ENCODE measurements at regions not wholly inside any gene's neighbourhood (a gene's known extent, or its start where the extent isn't known, plus 50 kb on each side); places are given as distances from the start of the nearest gene placed in this dataset.

DNA sequence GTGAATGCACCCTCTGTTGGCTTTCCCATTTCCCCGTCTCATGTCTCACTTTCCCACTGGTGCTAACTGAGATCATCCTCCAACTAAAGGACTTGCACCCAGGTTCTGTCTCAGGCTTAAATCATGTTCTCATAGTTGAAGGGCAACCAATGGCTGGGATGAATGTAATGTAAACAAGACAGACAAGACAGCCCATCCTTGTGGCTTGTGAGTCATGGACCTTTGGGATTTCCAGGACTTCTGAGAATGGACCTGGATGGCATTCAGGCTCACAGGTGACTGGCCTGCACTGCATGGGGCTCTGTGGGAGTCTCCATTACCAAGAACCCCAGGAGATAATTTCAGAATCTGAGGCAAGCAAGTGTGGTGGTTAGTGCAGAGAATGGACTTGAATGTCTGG is 347.5 kb downstream of the HAPSTR1 start:
- H3K9me3 Mint-ChIP-seq: peaks cover 24% of the 10 kb centered on the region
- H3K79me2 ChIP-seq (replicated peaks; ENCODE audit: insufficient read depth): no peaks in the 10 kb centered on the region
- TF ChIP-seq JUNB (IDR thresholded peaks at IDR 0.05; ENCODE audit: unreplicated experiment): no peak
- TF ChIP-seq, protein P1, sequence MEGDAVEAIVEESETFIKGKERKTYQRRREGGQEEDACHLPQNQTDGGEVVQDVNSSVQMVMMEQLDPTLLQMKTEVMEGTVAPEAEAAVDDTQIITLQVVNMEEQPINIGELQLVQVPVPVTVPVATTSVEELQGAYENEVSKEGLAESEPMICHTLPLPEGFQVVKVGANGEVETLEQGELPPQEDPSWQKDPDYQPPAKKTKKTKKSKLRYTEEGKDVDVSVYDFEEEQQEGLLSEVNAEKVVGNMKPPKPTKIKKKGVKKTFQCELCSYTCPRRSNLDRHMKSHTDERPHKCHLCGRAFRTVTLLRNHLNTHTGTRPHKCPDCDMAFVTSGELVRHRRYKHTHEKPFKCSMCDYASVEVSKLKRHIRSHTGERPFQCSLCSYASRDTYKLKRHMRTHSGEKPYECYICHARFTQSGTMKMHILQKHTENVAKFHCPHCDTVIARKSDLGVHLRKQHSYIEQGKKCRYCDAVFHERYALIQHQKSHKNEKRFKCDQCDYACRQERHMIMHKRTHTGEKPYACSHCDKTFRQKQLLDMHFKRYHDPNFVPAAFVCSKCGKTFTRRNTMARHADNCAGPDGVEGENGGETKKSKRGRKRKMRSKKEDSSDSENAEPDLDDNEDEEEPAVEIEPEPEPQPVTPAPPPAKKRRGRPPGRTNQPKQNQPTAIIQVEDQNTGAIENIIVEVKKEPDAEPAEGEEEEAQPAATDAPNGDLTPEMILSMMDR (conservative IDR thresholded peaks at IDR 0.05; ENCODE audit: low read depth in 2 of 2): no peak
- H3F3A ChIP-seq (replicated peaks; ENCODE audit: low read depth): no peaks in the 10 kb centered on the region
- no peak overlapping the region for H3K27ac ChIP-seq (ENCODE audit: low read depth)
- ATAC-seq (no peak), DNase-seq (ENCODE audit: low spot score) (no peak)
- no peak overlapping the region for H3K4me2 ChIP-seq
- H3K9me2 ChIP-seq (ENCODE audit: insufficient read depth): 0 out of 2 replicates have a peak, but pooled peaks cover 10% of the 10 kb centered on the region
- H3K27me3 ChIP-seq (ENCODE audit: insufficient read depth): no peaks in the 10 kb centered on the region
- H3K27ac Mint-ChIP-seq: no peak overlapping the region
- H3K4me3 Mint-ChIP-seq: no peak overlapping the region
- peaks cover 23% of the 10 kb centered on the region for H3K4me1 Mint-ChIP-seq
- H3K36me3 Mint-ChIP-seq (ENCODE audit: low read depth): peaks cover 15% of the 10 kb centered on the region; the same call in 2 of the 3 replicates
- H2AFZ ChIP-seq: no peak overlapping the region
- no peaks in the 10 kb centered on the region for H4K20me1 ChIP-seq (replicated peaks; ENCODE audit: insufficient read depth)
- peaks cover 4% of the 10 kb centered on the region for H3K27me3 Mint-ChIP-seq (ENCODE audit: insufficient read depth, low read depth, poor library complexity)
- peaks cover 15% of the 10 kb centered on the region for H3K4me1 ChIP-seq (ENCODE audit: insufficient read depth)
- H3K4me3 ChIP-seq: no peak overlapping the region
- H3K36me3 ChIP-seq (ENCODE audit: insufficient read depth): no peaks in the 10 kb centered on the region

DNA sequence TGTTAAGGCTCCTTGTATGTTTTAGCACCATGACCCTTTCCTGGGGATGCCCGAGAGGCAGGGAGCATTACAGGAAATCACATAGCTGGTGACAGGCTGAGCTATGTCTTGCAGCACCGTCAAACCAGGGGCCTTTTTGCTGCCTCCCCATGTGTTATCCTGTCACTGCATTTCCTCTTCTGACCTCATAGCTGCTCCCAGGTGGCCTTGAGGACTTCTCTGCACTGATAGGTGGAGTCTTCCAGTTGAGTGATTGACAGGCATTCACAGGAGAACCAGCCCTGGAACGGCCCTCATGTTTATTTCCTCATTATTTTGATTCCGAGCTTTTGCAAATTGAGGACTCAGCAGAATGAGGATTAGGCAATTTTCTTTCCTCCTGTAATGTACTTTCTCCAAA is 349.6 kb downstream of the HAPSTR1 start:
- H3K27ac Mint-ChIP-seq: no peak overlapping the region
- 0 out of 2 replicates have a peak, but pooled peaks cover 10% of the 10 kb centered on the region for H3K9me2 ChIP-seq (ENCODE audit: insufficient read depth)
- H3K4me3 ChIP-seq: no peak overlapping the region
- no peaks in the 10 kb centered on the region for H3F3A ChIP-seq (replicated peaks; ENCODE audit: low read depth)
- H4K20me1 ChIP-seq (replicated peaks; ENCODE audit: insufficient read depth): no peaks in the 10 kb centered on the region
- peaks cover 16% of the 10 kb centered on the region for H3K9me3 Mint-ChIP-seq
- peaks cover 31% of the 10 kb centered on the region for H3K4me1 Mint-ChIP-seq
- H3K27me3 Mint-ChIP-seq (ENCODE audit: insufficient read depth, low read depth, poor library complexity): peaks cover 2% of the 10 kb centered on the region
- no peak overlapping the region for H3K4me2 ChIP-seq
- H3K79me2 ChIP-seq (replicated peaks; ENCODE audit: insufficient read depth): no peaks in the 10 kb centered on the region
- no peaks in the 10 kb centered on the region for H3K36me3 ChIP-seq (ENCODE audit: insufficient read depth)
- H3K27ac ChIP-seq (ENCODE audit: low read depth): no peak overlapping the region
- H2AFZ ChIP-seq: peak overlapping the region; percentile 70; the same call in 1 of the 2 replicates
- peaks cover 18% of the 10 kb centered on the region for H3K4me1 ChIP-seq (ENCODE audit: insufficient read depth)
- H3K27me3 ChIP-seq (ENCODE audit: insufficient read depth): no peaks in the 10 kb centered on the region
- DNase-seq (ENCODE audit: low spot score) (peak; percentile 20), ATAC-seq (peak; percentile 55)
- H3K4me3 Mint-ChIP-seq: no peak overlapping the region
- H3K36me3 Mint-ChIP-seq (ENCODE audit: low read depth): peaks cover 7% of the 10 kb centered on the region; the same call in 2 of the 3 replicates
- TF ChIP-seq EZH2phosphoT487 (IDR thresholded peaks at IDR 0.05; ENCODE audit: unreplicated experiment) (no peak), REST (IDR thresholded peaks at IDR 0.05; ENCODE audit: unreplicated experiment) (no peak), STAT1 (IDR thresholded peaks at IDR 0.05; ENCODE audit: unreplicated experiment) (no peak), JUNB (IDR thresholded peaks at IDR 0.05; ENCODE audit: unreplicated experiment) (no peak), ZNF114 (CRISPR knock-in tag; IDR thresholded peaks at IDR 0.05) (no peak), NANOG (IDR thresholded peaks at IDR 0.05; ENCODE audit: borderline replicate concordance) (no peak)
- TF ChIP-seq, protein P2, sequence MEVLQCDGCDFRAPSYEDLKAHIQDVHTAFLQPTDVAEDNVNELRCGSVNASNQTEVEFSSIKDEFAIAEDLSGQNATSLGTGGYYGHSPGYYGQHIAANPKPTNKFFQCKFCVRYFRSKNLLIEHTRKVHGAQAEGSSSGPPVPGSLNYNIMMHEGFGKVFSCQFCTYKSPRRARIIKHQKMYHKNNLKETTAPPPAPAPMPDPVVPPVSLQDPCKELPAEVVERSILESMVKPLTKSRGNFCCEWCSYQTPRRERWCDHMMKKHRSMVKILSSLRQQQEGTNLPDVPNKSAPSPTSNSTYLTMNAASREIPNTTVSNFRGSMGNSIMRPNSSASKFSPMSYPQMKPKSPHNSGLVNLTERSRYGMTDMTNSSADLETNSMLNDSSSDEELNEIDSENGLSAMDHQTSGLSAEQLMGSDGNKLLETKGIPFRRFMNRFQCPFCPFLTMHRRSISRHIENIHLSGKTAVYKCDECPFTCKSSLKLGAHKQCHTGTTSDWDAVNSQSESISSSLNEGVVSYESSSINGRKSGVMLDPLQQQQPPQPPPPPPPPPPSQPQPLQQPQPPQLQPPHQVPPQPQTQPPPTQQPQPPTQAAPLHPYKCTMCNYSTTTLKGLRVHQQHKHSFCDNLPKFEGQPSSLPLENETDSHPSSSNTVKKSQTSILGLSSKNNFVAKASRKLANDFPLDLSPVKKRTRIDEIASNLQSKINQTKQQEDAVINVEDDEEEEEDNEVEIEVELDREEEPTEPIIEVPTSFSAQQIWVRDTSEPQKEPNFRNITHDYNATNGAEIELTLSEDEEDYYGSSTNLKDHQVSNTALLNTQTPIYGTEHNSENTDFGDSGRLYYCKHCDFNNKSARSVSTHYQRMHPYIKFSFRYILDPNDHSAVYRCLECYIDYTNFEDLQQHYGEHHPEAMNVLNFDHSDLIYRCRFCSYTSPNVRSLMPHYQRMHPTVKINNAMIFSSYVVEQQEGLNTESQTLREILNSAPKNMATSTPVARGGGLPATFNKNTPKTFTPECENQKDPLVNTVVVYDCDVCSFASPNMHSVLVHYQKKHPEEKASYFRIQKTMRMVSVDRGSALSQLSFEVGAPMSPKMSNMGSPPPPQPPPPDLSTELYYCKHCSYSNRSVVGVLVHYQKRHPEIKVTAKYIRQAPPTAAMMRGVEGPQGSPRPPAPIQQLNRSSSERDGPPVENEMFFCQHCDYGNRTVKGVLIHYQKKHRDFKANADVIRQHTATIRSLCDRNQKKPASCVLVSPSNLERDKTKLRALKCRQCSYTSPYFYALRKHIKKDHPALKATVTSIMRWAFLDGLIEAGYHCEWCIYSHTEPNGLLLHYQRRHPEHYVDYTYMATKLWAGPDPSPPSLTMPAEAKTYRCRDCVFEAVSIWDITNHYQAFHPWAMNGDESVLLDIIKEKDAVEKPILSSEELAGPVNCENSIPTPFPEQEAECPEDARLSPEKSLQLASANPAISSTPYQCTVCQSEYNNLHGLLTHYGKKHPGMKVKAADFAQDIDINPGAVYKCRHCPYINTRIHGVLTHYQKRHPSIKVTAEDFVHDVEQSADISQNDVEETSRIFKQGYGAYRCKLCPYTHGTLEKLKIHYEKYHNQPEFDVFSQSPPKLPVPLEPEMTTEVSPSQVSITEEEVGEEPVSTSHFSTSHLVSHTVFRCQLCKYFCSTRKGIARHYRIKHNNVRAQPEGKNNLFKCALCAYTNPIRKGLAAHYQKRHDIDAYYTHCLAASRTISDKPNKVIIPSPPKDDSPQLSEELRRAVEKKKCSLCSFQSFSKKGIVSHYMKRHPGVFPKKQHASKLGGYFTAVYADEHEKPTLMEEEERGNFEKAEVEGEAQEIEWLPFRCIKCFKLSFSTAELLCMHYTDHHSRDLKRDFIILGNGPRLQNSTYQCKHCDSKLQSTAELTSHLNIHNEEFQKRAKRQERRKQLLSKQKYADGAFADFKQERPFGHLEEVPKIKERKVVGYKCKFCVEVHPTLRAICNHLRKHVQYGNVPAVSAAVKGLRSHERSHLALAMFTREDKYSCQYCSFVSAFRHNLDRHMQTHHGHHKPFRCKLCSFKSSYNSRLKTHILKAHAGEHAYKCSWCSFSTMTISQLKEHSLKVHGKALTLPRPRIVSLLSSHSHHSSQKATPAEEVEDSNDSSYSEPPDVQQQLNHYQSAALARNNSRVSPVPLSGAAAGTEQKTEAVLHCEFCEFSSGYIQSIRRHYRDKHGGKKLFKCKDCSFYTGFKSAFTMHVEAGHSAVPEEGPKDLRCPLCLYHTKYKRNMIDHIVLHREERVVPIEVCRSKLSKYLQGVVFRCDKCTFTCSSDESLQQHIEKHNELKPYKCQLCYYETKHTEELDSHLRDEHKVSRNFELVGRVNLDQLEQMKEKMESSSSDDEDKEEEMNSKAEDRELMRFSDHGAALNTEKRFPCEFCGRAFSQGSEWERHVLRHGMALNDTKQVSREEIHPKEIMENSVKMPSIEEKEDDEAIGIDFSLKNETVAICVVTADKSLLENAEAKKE (CRISPR knock-in tag; IDR thresholded peaks at IDR 0.05): no peak
- TF ChIP-seq, protein P3, sequence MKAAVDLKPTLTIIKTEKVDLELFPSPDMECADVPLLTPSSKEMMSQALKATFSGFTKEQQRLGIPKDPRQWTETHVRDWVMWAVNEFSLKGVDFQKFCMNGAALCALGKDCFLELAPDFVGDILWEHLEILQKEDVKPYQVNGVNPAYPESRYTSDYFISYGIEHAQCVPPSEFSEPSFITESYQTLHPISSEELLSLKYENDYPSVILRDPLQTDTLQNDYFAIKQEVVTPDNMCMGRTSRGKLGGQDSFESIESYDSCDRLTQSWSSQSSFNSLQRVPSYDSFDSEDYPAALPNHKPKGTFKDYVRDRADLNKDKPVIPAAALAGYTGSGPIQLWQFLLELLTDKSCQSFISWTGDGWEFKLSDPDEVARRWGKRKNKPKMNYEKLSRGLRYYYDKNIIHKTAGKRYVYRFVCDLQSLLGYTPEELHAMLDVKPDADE (IDR thresholded peaks at IDR 0.05): no peak
